ENCODE measurements at regions not wholly inside any gene's neighbourhood (a gene's known extent, or its start where the extent isn't known, plus 50 kb on each side); places are given as distances from the start of the nearest gene placed in this dataset.

- Histone ChIP-seq H3K4me3 (ENCODE audit: low read depth, low read length) (no peak overlapping the region), H3K27ac (ENCODE audit: low read depth, low read length) (no peak overlapping the region), H3K36me3 (ENCODE audit: control insufficient read depth, insufficient read depth, low read length) (no peaks in the 10 kb centered on the region), H3K9me3 (ENCODE audit: control insufficient read depth, insufficient read depth, low read length) (no peaks in the 10 kb centered on the region), H3K27me3 (ENCODE audit: control insufficient read depth, insufficient read depth, low read length) (no peaks in the 10 kb centered on the region), H3K4me1 (ENCODE audit: control insufficient read depth, insufficient read depth, low read length) (no peaks in the 10 kb centered on the region)
- DNase-seq (ENCODE audit: low read depth in 4 of 6, low spot score in 6 of 6): no peak
- no CpG with 5 or more reads among the region's 2 CpGs for whole genome bisulfite sequencing (ENCODE audit: insufficient coverage)
Measured at GRCh38 chr4:184531008-184531407, 56.7 kb upstream of the IRF2 start.

DNA sequence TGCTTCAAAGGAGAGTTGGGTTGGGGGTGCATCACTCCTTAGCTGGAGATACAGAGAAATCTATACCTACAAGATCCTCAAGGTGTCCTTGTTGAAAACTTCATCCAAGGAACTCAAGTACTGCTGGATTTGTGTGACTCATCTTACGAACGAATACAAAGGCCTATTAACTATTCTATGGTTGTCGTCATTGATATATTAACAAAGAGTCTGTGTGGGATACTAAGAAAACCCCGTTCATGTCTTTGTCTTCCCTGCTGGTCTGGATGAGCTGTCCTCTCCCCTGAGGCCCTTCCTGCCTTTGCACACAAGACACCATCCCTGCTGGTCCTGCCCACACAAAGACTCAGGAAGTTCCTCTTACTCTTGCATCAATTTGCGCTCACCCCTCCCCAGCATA lies 54.9 kb upstream of the IRF2 start:
- WGBS (ENCODE audit: insufficient coverage): 100% methylated on average over 1 of the region's 5 CpGs
- no peaks in the 10 kb centered on the region for H3K36me3 ChIP-seq (ENCODE audit: control insufficient read depth, insufficient read depth, low read length)
- peaks cover 2% of the 10 kb centered on the region for H3K9me3 ChIP-seq (ENCODE audit: control insufficient read depth, insufficient read depth, low read length)
- no peaks in the 10 kb centered on the region for H3K27me3 ChIP-seq (ENCODE audit: control insufficient read depth, insufficient read depth, low read length)
- no peak for DNase-seq (ENCODE audit: low read depth in 4 of 6, low spot score in 6 of 6)
- H3K4me3 ChIP-seq (ENCODE audit: low read depth, low read length): no peak overlapping the region
- H3K4me1 ChIP-seq (ENCODE audit: control insufficient read depth, insufficient read depth, low read length): no peaks in the 10 kb centered on the region
- no peak overlapping the region for H3K27ac ChIP-seq (ENCODE audit: low read depth, low read length)

DNA sequence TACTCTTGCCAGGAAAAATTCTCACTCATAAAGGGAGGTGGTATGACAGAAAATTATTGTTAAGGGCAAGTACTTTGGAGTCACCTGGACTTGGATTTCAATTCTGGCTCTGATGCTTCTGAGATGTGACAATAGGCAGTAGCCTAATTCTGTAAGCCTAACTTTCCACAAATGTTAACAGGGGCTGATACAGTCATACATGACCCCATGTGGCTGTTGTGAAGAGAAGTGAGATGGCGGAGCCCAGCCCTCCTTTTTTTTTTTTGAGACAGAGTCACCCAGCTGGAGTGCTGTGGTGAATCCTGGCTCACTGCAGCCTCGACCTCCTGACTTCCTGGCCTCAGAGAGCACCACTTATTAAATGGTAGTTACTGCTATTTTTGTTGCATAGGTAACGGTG lies 54.4 kb upstream of the IRF2 start:
- H3K4me3 ChIP-seq (ENCODE audit: low read depth, low read length): no peak overlapping the region
- H3K27me3 ChIP-seq (ENCODE audit: control insufficient read depth, insufficient read depth, low read length): no peaks in the 10 kb centered on the region
- H3K4me1 ChIP-seq (ENCODE audit: control insufficient read depth, insufficient read depth, low read length): no peaks in the 10 kb centered on the region
- H3K27ac ChIP-seq (ENCODE audit: low read depth, low read length): no peak overlapping the region
- H3K9me3 ChIP-seq (ENCODE audit: control insufficient read depth, insufficient read depth, low read length): peaks cover 2% of the 10 kb centered on the region
- DNase-seq (ENCODE audit: low read depth in 4 of 6, low spot score in 6 of 6): no peak
- H3K36me3 ChIP-seq (ENCODE audit: control insufficient read depth, insufficient read depth, low read length): no peaks in the 10 kb centered on the region
- 100% methylated on average over 1 of the region's 3 CpGs for WGBS (ENCODE audit: insufficient coverage)

- Histone ChIP-seq H3K36me3 (ENCODE audit: control insufficient read depth, insufficient read depth, low read length) (no peaks in the 10 kb centered on the region), H3K27ac (ENCODE audit: low read depth, low read length) (no peak overlapping the region), H3K27me3 (ENCODE audit: control insufficient read depth, insufficient read depth, low read length) (no peaks in the 10 kb centered on the region), H3K4me3 (ENCODE audit: low read depth, low read length) (no peak overlapping the region), H3K4me1 (ENCODE audit: control insufficient read depth, insufficient read depth, low read length) (no peaks in the 10 kb centered on the region), H3K9me3 (ENCODE audit: control insufficient read depth, insufficient read depth, low read length) (peaks cover 2% of the 10 kb centered on the region)
- DNase-seq (ENCODE audit: low read depth in 4 of 6, low spot score in 6 of 6): no peak
- 100% methylated on average over 2 of the region's 5 CpGs for WGBS (ENCODE audit: insufficient coverage)
Measured at GRCh38 chr4:184528051-184528450, 53.7 kb upstream of the IRF2 start.

DNA sequence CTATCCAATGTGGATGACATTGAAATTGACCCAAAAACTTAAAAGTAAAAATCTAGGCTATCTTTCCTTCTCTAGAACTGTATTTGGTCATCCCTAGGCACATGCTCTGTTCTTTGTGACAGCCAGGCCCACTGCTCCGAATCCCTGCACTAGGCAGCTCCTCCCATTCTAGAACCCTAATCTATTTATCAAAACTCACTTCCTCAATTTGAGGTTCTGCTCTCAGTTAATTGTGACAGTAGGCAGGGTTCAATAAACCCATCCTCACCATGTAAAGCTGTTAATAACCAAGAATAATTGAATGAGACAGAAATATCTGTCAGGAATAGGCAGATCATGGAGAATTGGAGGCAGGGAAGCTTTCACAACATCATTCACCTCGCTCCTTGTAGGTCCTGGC lies 51.9 kb upstream of the IRF2 start:
- no peak overlapping the region for H3K4me3 ChIP-seq (ENCODE audit: low read depth, low read length)
- no peaks in the 10 kb centered on the region for H3K36me3 ChIP-seq (ENCODE audit: control insufficient read depth, insufficient read depth, low read length)
- peaks cover 2% of the 10 kb centered on the region for H3K9me3 ChIP-seq (ENCODE audit: control insufficient read depth, insufficient read depth, low read length)
- no peak for DNase-seq (ENCODE audit: low read depth in 4 of 6, low spot score in 6 of 6)
- H3K27me3 ChIP-seq (ENCODE audit: control insufficient read depth, insufficient read depth, low read length): no peaks in the 10 kb centered on the region
- no CpG with 5 or more reads among the region's 2 CpGs for WGBS (ENCODE audit: insufficient coverage)
- no peaks in the 10 kb centered on the region for H3K4me1 ChIP-seq (ENCODE audit: control insufficient read depth, insufficient read depth, low read length)
- no peak overlapping the region for H3K27ac ChIP-seq (ENCODE audit: low read depth, low read length)

Data from spinal cord (tissue), 9 donors.